Left cardiac atrium (tissue), 4 donors: ENCODE measurements at regions not wholly inside any gene's neighbourhood (a gene's known extent, or its start where the extent isn't known, plus 50 kb on each side); places are given as distances from the start of the nearest gene placed in this dataset.
"Not testable (repeated sequence)": the region's sequence is repeated elsewhere in the genome, so short reads cannot be mapped to it uniquely, and the experiment has no call there.

Experiments
- ATAC-seq, 2 donors: fragments of 200-7000 bp; cut with Tn5 transposase; one replicate each; pipeline ENCODE4 v1.9.1; 2020; ENCODE audit warnings: mild to moderate bottlenecking in 2 of 2, moderate library complexity in 2 of 2
- DNase-seq: peaks from one replicate; pipeline ENCODE4 v3.0.0-alpha.2; 2020
- intact Hi-C, 2 donors: fragments of 100-400 bp; cut with DNase I; formaldehyde crosslinking; loops; one replicate each; pipeline versions ENCODE4 v1.14.1 to v1.15.1; 2022 to 2023
- donor health status: DM: no; HTN: yes; CAD: no.
- donor health status: DM: no; HTN: yes; CAD: no; lungs with severe emphysema.
- donor health status: DM: yes; HTN: yes; CAD: no.
- donor health status: Dilated cardiomyopathy.

DNA sequence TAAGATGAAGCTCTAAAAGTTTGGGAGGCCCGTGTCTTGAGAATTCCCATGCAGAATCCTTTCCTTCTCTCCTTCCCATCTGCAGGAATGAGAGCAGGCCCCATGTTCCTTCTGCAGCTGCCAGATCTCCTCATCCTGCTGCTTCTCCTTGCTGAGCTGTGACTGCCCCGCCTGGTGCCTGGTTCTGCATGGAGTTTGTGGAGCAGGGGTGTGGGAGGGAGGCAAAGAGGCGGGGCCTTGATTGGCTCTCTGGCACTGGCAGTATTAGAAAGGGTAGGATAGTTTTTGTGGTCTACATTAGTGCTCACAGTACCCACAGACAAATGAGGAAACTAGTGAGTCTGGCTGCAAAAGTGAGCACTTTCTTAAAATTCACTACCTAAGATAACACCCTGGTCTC lies 91.1 kb upstream of the CLPB start:
- intact Hi-C loops, result no loop called here
- DNase-seq (no peak), ATAC-seq (peak in 1 of 2 donors; percentile 88)

DNA sequence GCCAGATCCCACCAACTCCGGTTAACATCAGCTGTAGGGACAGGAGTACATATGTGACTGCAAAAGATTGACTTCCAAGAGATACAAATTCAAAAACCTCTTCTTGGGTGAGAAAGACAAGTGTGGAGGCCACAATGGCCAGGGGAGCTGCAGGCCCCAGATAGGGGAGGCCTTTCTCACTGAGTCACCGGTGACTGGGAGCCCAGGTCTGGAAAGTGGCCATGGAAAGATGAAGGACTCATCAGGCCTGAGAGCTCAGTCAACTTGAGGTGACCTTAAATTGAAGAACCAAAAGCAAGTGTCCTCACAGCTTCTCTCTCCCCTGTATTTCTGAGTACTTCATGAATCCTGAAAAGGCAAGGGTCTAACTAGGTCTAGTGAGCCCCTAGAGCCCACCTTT lies 90.4 kb upstream of the CLPB start:
- ATAC-seq (peak in 1 of 2 donors; percentile 41), DNase-seq (no peak)
- intact Hi-C loops, result no loop called here

DNA sequence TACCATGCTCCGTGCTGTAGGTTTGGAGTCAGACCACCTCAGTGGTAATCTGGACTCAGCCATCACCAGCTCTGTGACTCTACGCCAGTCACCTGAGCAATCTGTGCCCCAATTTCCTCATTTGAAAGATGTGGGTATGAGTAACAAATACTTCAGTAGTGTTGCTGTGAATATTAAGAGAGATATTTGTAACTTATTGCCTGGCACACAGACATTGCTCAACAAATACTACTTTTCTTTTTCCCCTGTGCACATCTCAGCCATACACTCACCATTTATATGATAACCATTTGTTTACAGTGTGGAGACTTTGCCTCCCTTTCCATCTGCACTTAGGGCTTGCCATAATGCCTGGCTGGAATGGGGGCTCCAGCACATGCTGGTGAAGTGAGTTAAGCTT lies 89.7 kb upstream of the CLPB start:
- intact Hi-C loops, result no loop called here
- DNase-seq (no peak), ATAC-seq (no peak)

DNA sequence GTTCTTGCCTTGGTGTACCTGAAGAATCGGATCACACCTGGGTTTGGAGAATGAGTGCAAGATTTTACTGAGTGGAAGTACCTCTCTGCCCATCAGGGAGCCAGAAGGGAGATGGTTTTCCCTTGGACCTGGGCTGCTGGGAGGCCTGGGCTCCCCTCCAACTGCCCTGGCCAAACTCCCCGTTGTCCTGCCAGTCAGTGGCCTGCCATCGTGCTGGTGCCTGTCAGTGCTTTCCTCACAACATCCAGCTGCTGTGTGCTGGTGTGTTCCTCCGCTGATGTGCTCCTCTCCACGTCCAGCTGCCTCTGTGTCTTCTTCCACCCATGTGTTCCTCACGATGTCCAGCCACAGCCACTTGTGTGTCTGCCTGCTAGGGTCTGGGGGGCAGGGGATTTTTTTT lies 87.9 kb upstream of the CLPB start:
- intact Hi-C loops, result no loop called here
- DNase-seq (no peak), ATAC-seq (peak in 1 of 2 donors; percentile 41)

DNA sequence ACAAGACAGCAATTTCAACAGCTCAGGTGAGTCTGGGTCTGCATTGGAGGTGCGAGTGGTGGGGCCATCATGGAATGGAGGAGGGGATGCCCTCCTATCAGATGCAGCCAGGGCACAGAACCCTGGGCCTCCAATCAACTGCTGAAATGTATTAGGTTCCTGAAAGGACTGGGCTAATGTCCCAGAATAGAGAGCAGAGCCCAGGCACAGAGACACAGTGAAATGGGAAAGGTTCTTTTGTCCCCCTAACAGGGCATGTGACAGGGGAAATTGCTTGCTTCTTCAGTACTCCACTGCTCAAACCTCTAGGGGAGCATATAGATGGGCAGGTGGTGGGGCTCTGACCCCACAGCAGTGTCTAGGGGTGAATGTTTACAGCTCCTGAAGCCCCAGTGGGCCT lies 87.3 kb upstream of the CLPB start:
- ATAC-seq (no peak), DNase-seq (no peak)
- intact Hi-C loops, result no loop called here

DNA sequence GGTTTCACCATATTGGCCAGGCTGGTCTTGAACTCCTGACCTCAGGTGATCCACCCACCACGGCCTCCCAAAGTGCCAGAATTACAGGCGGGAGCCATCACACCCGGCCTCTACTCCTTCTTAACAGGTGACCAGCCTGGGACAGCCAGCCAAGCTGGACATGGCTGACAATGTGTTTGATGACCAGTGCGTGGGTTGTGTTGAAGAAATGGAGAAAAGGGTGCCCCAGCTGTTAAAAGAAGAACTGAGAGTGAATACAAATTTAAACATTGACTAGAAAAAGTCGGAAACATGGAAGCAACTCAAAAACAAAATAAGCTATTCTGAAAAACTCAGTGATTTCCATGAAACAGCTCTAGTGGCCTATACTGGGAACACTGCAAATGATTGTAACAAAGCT lies 86.5 kb upstream of the CLPB start:
- DNase-seq (no peak), ATAC-seq (no peak)
- intact Hi-C loops, result no loop called here

DNA sequence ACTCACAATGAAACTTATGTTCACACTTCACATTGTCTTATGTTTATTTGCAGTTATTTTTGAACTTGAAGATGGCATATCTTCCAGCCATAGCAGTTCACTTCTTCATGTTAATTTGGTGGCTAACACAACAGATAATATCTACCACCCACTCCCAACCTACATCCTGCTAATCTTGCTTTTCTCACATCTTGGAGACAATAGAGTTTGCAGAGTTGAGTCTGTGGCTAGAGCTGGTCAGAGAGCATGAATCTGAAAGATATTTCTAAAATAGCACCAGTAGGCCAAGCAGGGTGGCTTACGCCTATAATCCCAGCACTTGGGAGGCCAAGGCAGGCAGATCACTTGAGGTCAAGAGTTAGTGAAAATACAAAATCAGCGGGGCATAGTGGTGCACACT lies 85.6 kb upstream of the CLPB start:
- intact Hi-C loops, DNase-seq: not testable (repeated sequence)
- ATAC-seq, result peak in 1 of 2 donors; percentile 44

DNA sequence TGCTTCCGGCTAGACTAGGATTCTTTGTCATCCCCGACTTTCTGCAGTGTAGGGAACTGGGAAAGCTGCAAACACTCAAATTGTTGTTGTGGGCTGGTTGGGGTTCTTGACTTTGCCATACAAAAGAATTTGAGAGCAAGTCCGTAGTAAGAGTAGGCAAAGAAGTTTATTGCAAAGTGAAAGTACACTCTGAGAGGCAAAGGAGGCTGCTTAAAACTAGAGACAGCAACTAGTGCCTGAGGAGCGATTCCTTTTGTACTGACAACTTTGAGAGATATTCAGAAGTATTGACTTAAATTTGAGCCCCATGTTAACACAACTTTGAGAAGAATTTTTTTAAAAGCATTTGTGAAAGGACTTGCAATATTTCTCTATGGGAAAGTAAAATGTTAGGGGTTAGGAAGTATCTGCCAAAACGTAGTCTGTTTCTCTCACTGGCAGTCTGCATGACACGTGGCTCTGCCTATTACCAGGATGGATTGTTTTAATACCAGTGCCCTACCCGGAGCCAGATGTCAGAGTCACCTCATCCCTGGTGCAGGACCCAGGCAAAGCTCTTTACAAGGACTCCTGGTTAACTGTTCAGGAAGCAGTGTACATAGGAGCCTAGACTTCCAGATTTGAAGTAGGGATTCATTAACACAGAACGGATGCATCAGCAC lies 85.0 kb upstream of the CLPB start:
- peak in 1 of 2 donors; percentile 38 for ATAC-seq
- DNase-seq, result no peak
- intact Hi-C loops, result no loop called here

DNA sequence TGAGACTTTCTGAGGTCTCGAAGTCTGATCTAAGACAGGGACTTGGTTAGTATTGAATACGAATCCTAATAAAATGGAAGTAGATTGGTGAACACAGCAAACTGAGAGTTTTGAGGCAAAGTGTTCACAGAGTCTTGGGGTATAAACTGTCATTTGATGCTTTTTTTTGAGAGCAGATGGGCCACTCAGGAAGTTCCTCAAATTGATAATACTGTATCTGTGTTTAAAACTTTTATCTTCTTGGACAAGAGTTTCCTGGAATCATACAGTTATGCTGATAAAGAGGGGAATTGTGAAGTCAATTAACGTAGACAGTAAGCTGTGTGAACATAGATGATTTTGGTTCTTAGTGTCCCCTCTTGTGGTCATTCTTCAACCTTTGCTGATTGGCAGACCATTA lies 80.0 kb upstream of the CLPB start:
- ATAC-seq (no peak), DNase-seq (no peak)
- intact Hi-C loops, result no loop called here

DNA sequence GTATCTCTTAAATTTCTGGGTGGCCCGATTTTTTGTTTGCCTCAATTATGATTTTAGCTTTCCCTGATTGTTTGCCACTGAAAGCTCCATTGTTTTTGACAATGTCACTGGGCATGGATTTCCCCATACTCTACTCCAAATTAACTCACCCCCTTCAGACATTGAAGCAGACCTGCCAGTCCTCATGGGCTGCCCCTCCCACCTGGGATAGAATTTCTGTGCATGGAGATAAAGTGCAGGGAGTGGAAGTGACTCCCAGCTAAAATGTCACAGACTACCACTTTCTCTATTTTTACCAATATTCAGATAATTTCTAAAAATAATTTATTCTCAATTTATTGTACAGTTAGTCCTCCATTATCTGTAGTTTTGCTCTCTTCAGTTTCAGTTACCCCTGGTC lies 79.1 kb upstream of the CLPB start:
- DNase-seq (no peak), ATAC-seq (no peak)
- intact Hi-C loops, result no loop called here

DNA sequence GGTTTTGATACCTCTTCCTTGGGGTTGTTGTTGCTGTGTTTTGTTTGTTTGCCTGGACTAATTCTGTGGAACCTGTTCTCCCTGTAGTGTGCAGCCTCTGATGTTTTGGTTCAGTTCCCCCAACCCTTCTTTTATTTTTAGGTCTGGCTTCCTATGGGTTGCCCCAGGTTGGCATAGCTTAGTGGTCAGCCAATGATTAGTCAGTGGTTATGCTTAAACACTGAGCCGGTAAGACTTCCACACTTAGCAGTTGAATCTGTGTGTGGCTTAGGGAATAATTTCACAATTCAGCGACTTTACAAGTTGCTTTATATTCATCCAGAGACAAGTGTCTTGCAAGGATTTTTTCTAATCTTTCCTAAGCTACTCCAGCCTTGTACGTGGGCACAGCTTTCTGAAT lies 78.6 kb upstream of the CLPB start:
- intact Hi-C loops, result no loop called here
- DNase-seq, result no peak

DNA sequence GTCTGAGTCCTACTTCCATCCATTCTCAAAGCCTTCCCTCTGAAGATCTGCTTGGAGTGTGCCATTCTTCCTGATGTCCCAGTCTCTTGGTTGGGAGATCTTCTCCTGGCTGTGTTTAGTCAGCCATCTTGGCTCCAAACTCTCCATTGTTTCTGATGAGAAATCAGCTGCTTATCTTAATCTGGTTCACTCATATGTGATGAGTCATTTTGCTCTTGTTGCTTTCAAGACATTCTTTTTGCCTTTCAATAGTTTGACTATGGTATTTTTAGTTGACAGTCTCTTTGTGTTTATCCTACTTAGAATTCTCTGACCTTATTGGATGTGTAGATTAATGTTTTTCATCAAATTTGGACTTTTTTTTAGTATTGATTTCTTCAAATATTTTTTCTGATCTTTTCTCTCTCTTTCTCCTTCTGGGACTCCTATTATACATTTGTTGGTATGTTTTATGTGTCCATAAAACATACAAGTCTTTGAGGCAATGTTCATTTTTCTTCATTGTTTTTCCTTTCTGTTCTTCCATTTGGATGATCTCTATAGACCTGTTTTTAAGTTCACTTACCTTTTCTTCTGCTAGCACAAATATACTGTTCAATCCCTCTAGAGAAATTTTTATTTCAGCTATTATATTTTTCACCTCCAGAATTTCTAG lies 77.2 kb upstream of the CLPB start:
- intact Hi-C loops, result no loop called here
- ATAC-seq (no peak), DNase-seq (no peak)

More for the DNA sequence above, 78.6 kb upstream of the CLPB start:
- no peak for ATAC-seq

DNA sequence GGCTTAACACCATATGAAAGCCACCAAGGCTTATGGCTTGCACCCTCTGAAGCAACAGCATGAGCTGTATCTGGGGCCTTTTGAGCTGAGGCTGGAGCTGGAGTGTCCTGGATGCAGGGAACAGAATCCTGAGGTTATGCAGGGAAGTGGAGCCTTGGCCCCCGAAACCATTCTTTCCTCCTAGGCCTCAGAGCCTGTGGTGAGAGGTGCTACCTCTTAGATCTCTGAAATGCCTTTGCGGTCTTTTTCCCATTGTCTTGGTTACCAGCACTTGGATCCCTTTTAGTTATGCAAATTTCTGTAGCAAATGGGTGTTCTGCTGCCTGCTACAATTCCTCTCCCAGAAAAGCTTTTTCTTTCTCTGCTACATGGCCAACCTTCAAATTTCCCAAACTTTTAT lies 72.7 kb upstream of the CLPB start:
- ATAC-seq, result no peak
- no peak for DNase-seq
- intact Hi-C loops, result no loop called here

DNA sequence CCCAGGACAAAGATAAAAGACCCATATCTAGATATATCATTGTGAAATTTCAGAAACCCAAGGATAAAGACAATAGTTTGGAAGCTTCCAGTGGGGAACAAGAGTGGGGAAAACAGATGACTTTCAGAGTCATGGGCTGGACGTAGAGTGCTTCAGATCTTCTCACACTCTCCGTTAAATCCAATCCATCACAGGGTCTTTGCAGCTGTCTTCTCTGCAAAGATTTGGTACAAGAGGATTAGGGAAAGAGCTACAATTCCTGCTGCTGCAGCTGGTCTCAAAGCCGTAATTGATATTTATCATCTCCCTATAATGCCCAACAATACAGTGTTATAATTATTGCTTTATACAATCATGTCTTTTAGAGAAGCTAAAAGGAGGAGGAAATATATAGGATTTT lies 63.4 kb upstream of the CLPB start:
- intact Hi-C loops, result no loop called here
- no peak for ATAC-seq

DNA sequence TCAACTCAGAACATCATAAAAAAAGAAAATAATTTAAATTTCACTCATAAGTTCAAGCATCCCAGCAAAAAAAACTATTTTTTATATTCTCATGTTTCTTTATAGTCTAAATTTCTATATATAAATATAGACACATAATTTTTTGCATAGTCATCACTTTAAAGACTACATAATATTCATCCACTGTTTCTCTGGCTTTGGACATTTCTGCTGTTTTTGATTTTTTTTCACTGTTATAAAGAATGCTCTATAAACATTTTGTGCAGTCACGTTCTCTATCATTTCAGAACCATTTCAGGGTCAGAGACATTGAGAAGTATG lies 59.7 kb upstream of the CLPB start:
- ATAC-seq, result no peak

More for the DNA sequence above, 63.4 kb upstream of the CLPB start:
- DNase-seq, result no peak

DNA sequence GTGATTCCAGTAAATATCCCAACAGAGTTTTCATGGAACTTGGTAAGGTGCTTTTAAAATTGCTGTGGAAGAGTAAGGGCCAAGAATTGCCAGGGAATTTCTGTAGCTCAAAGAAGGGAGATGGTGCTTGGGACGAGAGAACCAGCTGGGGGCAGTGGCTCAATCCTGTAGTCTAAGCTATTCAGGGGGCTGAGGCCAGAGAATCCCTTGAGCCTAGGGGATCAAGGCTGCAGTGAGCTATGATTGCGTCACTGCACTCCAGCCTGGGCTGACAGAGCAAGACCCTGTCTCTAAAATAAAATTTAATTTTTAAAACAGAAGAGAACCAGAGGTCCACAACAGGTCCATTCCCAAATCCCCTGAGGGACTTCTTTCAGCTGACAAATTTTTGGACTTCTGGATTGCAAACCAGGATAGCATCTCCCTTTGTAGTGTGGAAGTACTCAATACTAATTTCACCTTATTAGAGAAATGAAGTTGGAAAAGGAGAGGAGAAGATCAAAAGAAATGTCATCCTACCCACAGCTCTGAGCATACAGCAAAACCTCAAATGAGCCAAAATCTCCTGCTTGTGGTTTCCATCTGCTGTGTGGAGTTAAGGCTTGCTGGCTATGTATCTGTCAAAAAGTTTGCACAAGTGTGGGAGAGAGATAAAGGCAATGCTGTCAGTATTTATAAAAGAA lies 59.2 kb upstream of the CLPB start:
- ATAC-seq (no peak), DNase-seq (no peak)
- intact Hi-C loops, result no loop called here

More for the DNA sequence above, 59.7 kb upstream of the CLPB start:
- DNase-seq, result no peak
- intact Hi-C loops, result no loop called here

DNA sequence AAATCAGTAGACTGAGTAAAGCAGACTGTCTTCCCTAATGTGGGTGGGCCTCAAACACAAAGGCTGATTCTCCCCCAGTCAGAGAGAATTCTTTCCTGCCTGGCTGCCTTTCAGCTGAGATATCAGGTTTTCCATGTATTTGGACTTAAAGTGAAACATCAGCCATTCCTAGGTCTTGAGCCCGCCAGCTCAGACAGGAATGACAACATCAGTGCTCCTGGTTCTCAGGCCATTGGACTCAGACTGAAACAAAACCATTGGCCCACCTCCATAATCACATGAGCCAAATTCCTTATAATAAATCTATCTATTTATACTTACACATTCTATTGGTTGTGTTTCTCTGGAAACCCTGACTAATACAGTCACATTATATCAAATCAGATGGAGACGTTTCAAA lies 56.7 kb upstream of the CLPB start:
- no peak for ATAC-seq
- intact Hi-C loops, result no loop called here

More for the DNA sequence above, 56.7 kb upstream of the CLPB start:
- no peak for DNase-seq
